ENCODE measurements at regions not wholly inside any gene's neighbourhood (a gene's known extent, or its start where the extent isn't known, plus 50 kb on each side); places are given as distances from the start of the nearest gene placed in this dataset.
A peak's percentile ranks its signal among the peaks of the same experiment; 100 is the strongest.
"Not testable (repeated sequence)": the region's sequence is repeated elsewhere in the genome, so short reads cannot be mapped to it uniquely, and the experiment has no call there.

- not testable (repeated sequence) for DNase-seq (ENCODE audit: low read depth in 4 of 4, low spot score in 2 of 4)
Observed at GRCh38 chr19:20296314-20296713, 129.3 kb downstream of the ZNF486 start.

GRCh38 chr19:20294181-20294580, 127.2 kb downstream of the ZNF486 start:
- no peak for DNase-seq (ENCODE audit: low read depth in 4 of 4, low spot score in 2 of 4)

GRCh38 chr19:20292520-20292919, 125.5 kb downstream of the ZNF486 start:
- DNase-seq (ENCODE audit: low read depth in 4 of 4, low spot score in 2 of 4): not testable (repeated sequence)

GRCh38 chr19:20289186-20289585, 122.2 kb downstream of the ZNF486 start:
- no peak for DNase-seq (ENCODE audit: low read depth in 4 of 4, low spot score in 2 of 4)

- DNase-seq (ENCODE audit: low read depth in 4 of 4, low spot score in 2 of 4): no peak
Observed at GRCh38 chr19:20287070-20287469, 120.1 kb downstream of the ZNF486 start.

GRCh38 chr19:20285876-20286275, 118.9 kb downstream of the ZNF486 start:
- not testable (repeated sequence) for DNase-seq (ENCODE audit: low read depth in 4 of 4, low spot score in 2 of 4)

GRCh38 chr19:20279516-20279915, 112.5 kb downstream of the ZNF486 start:
- DNase-seq (ENCODE audit: low read depth in 4 of 4, low spot score in 2 of 4): no peak

GRCh38 chr19:20278342-20278741, 111.3 kb downstream of the ZNF486 start:
- DNase-seq (ENCODE audit: low read depth in 4 of 4, low spot score in 2 of 4): peak in 1 of 4 donors; percentile 16

GRCh38 chr19:20276732-20277082, 109.7 kb downstream of the ZNF486 start:
- not testable (repeated sequence) for DNase-seq (ENCODE audit: low read depth in 4 of 4, low spot score in 2 of 4)

GRCh38 chr19:20276011-20276731, 109.2 kb downstream of the ZNF486 start:
- DNase-seq (ENCODE audit: low read depth in 4 of 4, low spot score in 2 of 4): no peak

- DNase-seq (ENCODE audit: low read depth in 4 of 4, low spot score in 2 of 4): no peak
Observed at GRCh38 chr19:20273951-20274570, 107.0 kb downstream of the ZNF486 start.

GRCh38 chr19:20273376-20273775, 106.4 kb downstream of the ZNF486 start:
- DNase-seq (ENCODE audit: low read depth in 4 of 4, low spot score in 2 of 4): no peak

GRCh38 chr19:20272627-20273010, 105.6 kb downstream of the ZNF486 start:
- not testable (repeated sequence) for DNase-seq (ENCODE audit: low read depth in 4 of 4, low spot score in 2 of 4)

GRCh38 chr19:20271927-20272626, 105.1 kb downstream of the ZNF486 start:
- DNase-seq (ENCODE audit: low read depth in 4 of 4, low spot score in 2 of 4): not testable (repeated sequence)

- no peak for DNase-seq (ENCODE audit: low read depth in 4 of 4, low spot score in 2 of 4)
Observed at GRCh38 chr19:20271215-20271926, 104.4 kb downstream of the ZNF486 start.

- DNase-seq (ENCODE audit: low read depth in 4 of 4, low spot score in 2 of 4): no peak
Observed at GRCh38 chr19:20269461-20269860, 102.4 kb downstream of the ZNF486 start.

- not testable (repeated sequence) for DNase-seq (ENCODE audit: low read depth in 4 of 4, low spot score in 2 of 4)
Observed at GRCh38 chr19:20261513-20261912, 94.5 kb downstream of the ZNF486 start.

- DNase-seq (ENCODE audit: low read depth in 4 of 4, low spot score in 2 of 4): not testable (repeated sequence)
Observed at GRCh38 chr19:20260738-20261137, 93.7 kb downstream of the ZNF486 start.

- DNase-seq (ENCODE audit: low read depth in 4 of 4, low spot score in 2 of 4): no peak
Observed at GRCh38 chr19:20259615-20260014, 92.6 kb downstream of the ZNF486 start.

GRCh38 chr19:20256606-20257005, 89.6 kb downstream of the ZNF486 start:
- no peak for DNase-seq (ENCODE audit: low read depth in 4 of 4, low spot score in 2 of 4)

GRCh38 chr19:20254121-20254520, 87.1 kb downstream of the ZNF486 start:
- no peak for DNase-seq (ENCODE audit: low read depth in 4 of 4, low spot score in 2 of 4)
